Neuronal stem cell (in vitro differentiated cells): ENCODE measurements at regions not wholly inside any gene's neighbourhood (a gene's known extent, or its start where the extent isn't known, plus 50 kb on each side); places are given as distances from the start of the nearest gene placed in this dataset.
"Not testable (repeated sequence)": the region's sequence is repeated elsewhere in the genome, so short reads cannot be mapped to it uniquely, and the experiment has no call there.

Experiments
- DNase-seq: peaks from one replicate; pipeline ENCODE4 v3.0.0-alpha.2; 2013; ENCODE audit warnings: low spot score
- H2AFZ ChIP-seq: one replicate; pipeline ENCODE4 v1.6.1; 2013; ENCODE audit warnings: mild to moderate bottlenecking, low read length, inconsistent platforms
- H2AK5ac ChIP-seq: 2 replicates; pipeline ENCODE4 v1.6.1; 2013; ENCODE audit warnings: low read depth, mild to moderate bottlenecking, inconsistent platforms, low read length, moderate library complexity, mixed read lengths
- H2BK120ac ChIP-seq: 2 replicates; pipeline ENCODE4 v1.6.1; 2013; ENCODE audit warnings: low read depth, mild to moderate bottlenecking, inconsistent platforms, low read length, moderate library complexity, mixed read lengths
- H2BK12ac ChIP-seq: one replicate; pipeline ENCODE4 v1.6.1; 2013; ENCODE audit warnings: low read length, inconsistent platforms
- H2BK15ac ChIP-seq: 2 replicates; pipeline ENCODE4 v1.6.1; 2013; ENCODE audit warnings: mild to moderate bottlenecking, low read length, inconsistent platforms, mixed read lengths
- H2BK5ac ChIP-seq: one replicate; pipeline ENCODE4 v1.6.1; 2013; ENCODE audit warnings: inconsistent platforms, mild to moderate bottlenecking, low read length, moderate library complexity
- H3K14ac ChIP-seq: one replicate; pipeline ENCODE4 v1.6.1; 2013; ENCODE audit warnings: low read length, inconsistent platforms
- H3K18ac ChIP-seq: 2 replicates; pipeline ENCODE4 v1.6.1; 2013; ENCODE audit warnings: low read length, inconsistent platforms
- H3K23ac ChIP-seq: 2 replicates; pipeline ENCODE4 v1.6.1; 2013; ENCODE audit warnings: low read depth, mild to moderate bottlenecking, mixed read lengths, low read length, inconsistent platforms; ENCODE audit not compliant: poor library complexity
- H3K27ac ChIP-seq: replicated peaks from 3 replicates; pipeline ENCODE4 v1.5.1; 2013; ENCODE audit warnings: low read length, inconsistent platforms
- H3K27me3 ChIP-seq, 3 experiments: 2 replicates each; pipeline ENCODE4 v1.6.1; 2013; ENCODE audit warnings: low read length in 3 of 3, mild to moderate bottlenecking in 2 of 3, inconsistent platforms in 1 of 3, low read depth in 1 of 3, mixed read lengths in 1 of 3, moderate library complexity in 1 of 3; ENCODE audit not compliant: control insufficient read depth in 3 of 3, insufficient read depth in 3 of 3
- H3K36me3 ChIP-seq, 2 donors: replicated peaks in 1 of 2; 2 replicates each; pipeline ENCODE4 v1.6.1; 2013; ENCODE audit warnings: low read length in 2 of 2; ENCODE audit not compliant: control insufficient read depth in 2 of 2, insufficient read depth in 2 of 2
- H3K4ac ChIP-seq: 2 replicates; pipeline ENCODE4 v1.6.1; 2013; ENCODE audit warnings: inconsistent platforms, mild to moderate bottlenecking, low read length, moderate library complexity
- H3K4me1 ChIP-seq, 2 donors: 1 replicate in 1 of 2; 2 replicates in 1 of 2; pipeline ENCODE4 v1.6.1; 2013; ENCODE audit warnings: low read length in 2 of 2, low read depth in 1 of 2; ENCODE audit not compliant: control insufficient read depth in 2 of 2, insufficient read depth in 1 of 2
- H3K4me2 ChIP-seq: one replicate; pipeline ENCODE4 v1.6.1; 2013; ENCODE audit warnings: mild to moderate bottlenecking, low read length, inconsistent platforms; ENCODE audit not compliant: insufficient read depth, poor library complexity, severe bottlenecking
- H3K4me3 ChIP-seq, 2 donors: 2 replicates each; pipeline ENCODE4 v1.5.1; 2013; ENCODE audit warnings: low read length in 2 of 2, mild to moderate bottlenecking in 2 of 2, inconsistent platforms in 1 of 2, moderate library complexity in 1 of 2
- H3K79me1 ChIP-seq: one replicate; pipeline ENCODE4 v1.6.1; 2013; ENCODE audit warnings: low read depth, mild to moderate bottlenecking, inconsistent platforms, low read length, moderate library complexity
- H3K9ac ChIP-seq: one replicate; pipeline ENCODE4 v1.6.1; 2013; ENCODE audit warnings: mild to moderate bottlenecking, low read depth, low read length, inconsistent platforms; ENCODE audit not compliant: poor library complexity
- H3K9me3 ChIP-seq, 2 donors: replicated peaks in 1 of 2; 2 replicates each; pipeline versions ENCODE3 to v1.6.1; 2013; ENCODE audit warnings: low read length in 2 of 2, mild to moderate bottlenecking in 2 of 2, inconsistent platforms in 1 of 2, low read depth in 1 of 2, mixed read lengths in 1 of 2, moderate library complexity in 1 of 2; ENCODE audit not compliant: control insufficient read depth in 2 of 2, insufficient read depth in 1 of 2
- H4K8ac ChIP-seq: one replicate; pipeline ENCODE4 v1.6.1; 2013; ENCODE audit warnings: low read depth, mild to moderate bottlenecking, inconsistent platforms, low read length, moderate library complexity
- H4K91ac ChIP-seq: one replicate; pipeline ENCODE4 v1.6.1; 2013; ENCODE audit warnings: low read length, low read depth, mild to moderate bottlenecking, inconsistent platforms; ENCODE audit not compliant: poor library complexity
- WGBS, 2 donors: extraction: QIAGEN DNeasy Blood & Tissue Kit; methylation state at CpG; one replicate each; pipeline ENCODE4 v1.1.7; 2013; ENCODE audit warnings: missing lambda C conversion rate in 2 of 2, mixed read lengths in 1 of 2; ENCODE audit not compliant: insufficient read length in 2 of 2, insufficient replicate concordance in 1 of 2; ENCODE audit errors: extremely low coverage in 2 of 2; 5-methylcytosine and 5-hydroxymethylcytosine counted together

- Histone ChIP-seq H2BK15ac (no peak overlapping the region), H3K9me3 (no peaks in the 10 kb centered on the region), H2AK5ac (no peak overlapping the region), H3K4me3 (no peak overlapping the region), H3K14ac (no peak overlapping the region), H4K91ac (no peak overlapping the region), H2BK12ac (no peak overlapping the region), H3K18ac (no peak overlapping the region), H2BK120ac (no peak overlapping the region), H3K27ac (no peak overlapping the region), H3K4me2 (no peak overlapping the region), H3K4me1 (no peaks in the 10 kb centered on the region), H3K79me1 (no peaks in the 10 kb centered on the region), H3K36me3 (no peaks in the 10 kb centered on the region), H3K4ac (no peak overlapping the region), H4K8ac (no peak overlapping the region), H3K27me3 (no peaks in the 10 kb centered on the region), H3K9ac (no peak overlapping the region), H2AFZ (no peak overlapping the region), H3K23ac (no peak overlapping the region), H2BK5ac (no peak overlapping the region)
- no peak for DNase-seq
Observed at GRCh38 chr17:71592431-71592830, 528.4 kb upstream of the SOX9 start.

- Histone ChIP-seq H3K14ac (no peak overlapping the region), H3K27ac (no peak overlapping the region)
- no CpG with 5 or more reads among the region's 1 CpG for WGBS, 2 donors
Observed at GRCh38 chr17:71593078-71593477, 527.7 kb upstream of the SOX9 start.

DNA sequence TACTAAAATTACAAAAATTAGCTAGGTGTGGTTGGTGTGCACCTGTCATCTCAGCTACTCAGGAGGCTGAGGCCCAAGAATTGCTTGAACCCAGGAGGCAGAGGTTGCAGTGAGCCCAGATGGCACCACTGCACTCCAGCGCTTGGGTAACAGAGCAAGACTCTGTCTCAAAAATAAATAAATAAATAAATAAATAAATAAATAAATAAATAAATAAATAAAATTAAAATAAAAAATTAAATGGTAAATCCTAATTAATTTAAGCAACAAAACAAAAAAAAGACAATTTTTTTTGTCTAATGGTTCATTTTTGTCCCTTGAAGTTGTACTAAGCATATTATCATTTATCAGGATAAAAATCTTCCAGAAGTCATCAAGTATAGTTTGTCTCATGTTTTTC is 521.2 kb upstream of the SOX9 start:
- DNase-seq, H2BK5ac ChIP-seq, H3K9ac ChIP-seq, H3K23ac ChIP-seq, H4K8ac ChIP-seq, H3K9me3 ChIP-seq, H2BK15ac ChIP-seq, H3K4me3 ChIP-seq, H3K4me1 ChIP-seq, H3K27ac ChIP-seq, H3K4ac ChIP-seq, H2BK12ac ChIP-seq, H3K79me1 ChIP-seq, H2AFZ ChIP-seq, H2BK120ac ChIP-seq, H3K36me3 ChIP-seq, H3K14ac ChIP-seq, H4K91ac ChIP-seq, H3K27me3 ChIP-seq, H2AK5ac ChIP-seq, H3K4me2 ChIP-seq, H3K18ac ChIP-seq: not testable (repeated sequence)
- WGBS, 2 donors = no CpG with 5 or more reads among the region's 1 CpG

More at GRCh38 chr17:71593078-71593477, 527.7 kb upstream of the SOX9 start:
- no peak overlapping the region for H4K91ac ChIP-seq
- no peak overlapping the region for H4K8ac ChIP-seq
- H2BK120ac ChIP-seq = no peak overlapping the region
- no peak overlapping the region for H3K4me3 ChIP-seq
- no peak overlapping the region for H2AK5ac ChIP-seq
- no peaks in the 10 kb centered on the region for H3K36me3 ChIP-seq
- no peak overlapping the region for H3K18ac ChIP-seq
- H3K9me3 ChIP-seq = no peaks in the 10 kb centered on the region
- no peak overlapping the region for H3K9ac ChIP-seq
- H2AFZ ChIP-seq = no peak overlapping the region
- H2BK12ac ChIP-seq = no peak overlapping the region
- H2BK5ac ChIP-seq = no peak overlapping the region
- no peak for DNase-seq
- H3K4me1 ChIP-seq = no peaks in the 10 kb centered on the region
- no peak overlapping the region for H2BK15ac ChIP-seq
- no peak overlapping the region for H3K4me2 ChIP-seq
- H3K27me3 ChIP-seq = no peaks in the 10 kb centered on the region
- no peaks in the 10 kb centered on the region for H3K79me1 ChIP-seq
- H3K4ac ChIP-seq = no peak overlapping the region
- H3K23ac ChIP-seq = no peak overlapping the region

GRCh38 chr17:71600137-71600789 is 520.6 kb upstream of the SOX9 start:
- Histone ChIP-seq H3K4ac (no peak overlapping the region), H3K27me3 (no peaks in the 10 kb centered on the region), H3K4me3 (no peak overlapping the region), H3K79me1 (no peaks in the 10 kb centered on the region), H3K18ac (no peak overlapping the region), H3K4me2 (no peak overlapping the region), H2BK5ac (no peak overlapping the region), H3K4me1 (no peaks in the 10 kb centered on the region), H2AFZ (no peak overlapping the region), H3K14ac (no peak overlapping the region), H2BK12ac (no peak overlapping the region), H3K27ac (no peak overlapping the region), H3K23ac (no peak overlapping the region), H2BK120ac (no peak overlapping the region), H3K9ac (no peak overlapping the region), H4K8ac (no peak overlapping the region), H2BK15ac (no peak overlapping the region), H2AK5ac (no peak overlapping the region), H4K91ac (no peak overlapping the region), H3K36me3 (no peaks in the 10 kb centered on the region), H3K9me3 (peaks cover 0 to 1% of the 10 kb centered on the region in 2 donors)
- no peak for DNase-seq
- no CpG with 5 or more reads among the region's 8 CpGs for WGBS, 2 donors
